Cardiac muscle cell (in vitro differentiated cells and primary cell): ENCODE measurements at regions not wholly inside any gene's neighbourhood (a gene's known extent, or its start where the extent isn't known, plus 50 kb on each side); places are given as distances from the start of the nearest gene placed in this dataset.

Source experiments
- DNase-seq, 2 donors: peaks; one replicate each; pipeline versions ENCODE4 v3.0.0 to v3.0.0-alpha.2; 2010 to 2017; ENCODE audit warnings: low read depth in 1 of 2, low spot score in 1 of 2
- H3K27ac ChIP-seq: fragments of 200-600 bp; sonication (generic); 2 replicates; pipeline ENCODE4 v1.5.1; 2016
- H3K27me3 ChIP-seq: fragments of 200-600 bp; sonication (generic); 2 replicates; pipeline ENCODE4 v1.6.0; 2016; ENCODE audit warnings: control low read depth
- H3K36me3 ChIP-seq: fragments of 200-600 bp; sonication (generic); 2 replicates; pipeline ENCODE4 v1.5.1; 2016; ENCODE audit warnings: control low read depth
- H3K4me1 ChIP-seq: fragments of 200-600 bp; sonication (generic); 2 replicates; pipeline ENCODE4 v1.8.1; 2017; ENCODE audit warnings: low read depth, mild to moderate bottlenecking, mixed run types
- H3K4me3 ChIP-seq: fragments of 200-600 bp; sonication (generic); 2 replicates; pipeline ENCODE4 v1.5.1; 2016; ENCODE audit warnings: mild to moderate bottlenecking
- H3K9me3 ChIP-seq: fragments of 200-600 bp; sonication (generic); 2 replicates; pipeline ENCODE4 v1.5.1; 2017; ENCODE audit warnings: low read depth, mild to moderate bottlenecking, control low read depth
- CTCF ChIP-seq: IDR thresholded peaks from 2 replicates; pipeline ENCODE4 v1.5.1; 2012; ENCODE audit warnings: low read depth, mild to moderate bottlenecking, low read length

GRCh38 chr3:103494512-103494911 lies 1059.7 kb downstream of the ZPLD1 start:
- no peak overlapping the region for H3K4me3 ChIP-seq
- no peak overlapping the region for H3K27ac ChIP-seq
- no peaks in the 10 kb centered on the region for H3K9me3 ChIP-seq
- no peaks in the 10 kb centered on the region for H3K36me3 ChIP-seq
- H3K27me3 ChIP-seq = no peaks in the 10 kb centered on the region
- H3K4me1 ChIP-seq = no peaks in the 10 kb centered on the region
- no peak for DNase-seq
- no peak for TF ChIP-seq CTCF

- no peak for DNase-seq
- Histone ChIP-seq H3K27ac (no peak overlapping the region), H3K27me3 (no peaks in the 10 kb centered on the region), H3K4me1 (no peaks in the 10 kb centered on the region), H3K4me3 (no peak overlapping the region), H3K9me3 (no peaks in the 10 kb centered on the region), H3K36me3 (no peaks in the 10 kb centered on the region)
- TF ChIP-seq CTCF = no peak
These were observed 1060.4 kb downstream of the ZPLD1 start for GRCh38 chr3:103495186-103495585.

DNA sequence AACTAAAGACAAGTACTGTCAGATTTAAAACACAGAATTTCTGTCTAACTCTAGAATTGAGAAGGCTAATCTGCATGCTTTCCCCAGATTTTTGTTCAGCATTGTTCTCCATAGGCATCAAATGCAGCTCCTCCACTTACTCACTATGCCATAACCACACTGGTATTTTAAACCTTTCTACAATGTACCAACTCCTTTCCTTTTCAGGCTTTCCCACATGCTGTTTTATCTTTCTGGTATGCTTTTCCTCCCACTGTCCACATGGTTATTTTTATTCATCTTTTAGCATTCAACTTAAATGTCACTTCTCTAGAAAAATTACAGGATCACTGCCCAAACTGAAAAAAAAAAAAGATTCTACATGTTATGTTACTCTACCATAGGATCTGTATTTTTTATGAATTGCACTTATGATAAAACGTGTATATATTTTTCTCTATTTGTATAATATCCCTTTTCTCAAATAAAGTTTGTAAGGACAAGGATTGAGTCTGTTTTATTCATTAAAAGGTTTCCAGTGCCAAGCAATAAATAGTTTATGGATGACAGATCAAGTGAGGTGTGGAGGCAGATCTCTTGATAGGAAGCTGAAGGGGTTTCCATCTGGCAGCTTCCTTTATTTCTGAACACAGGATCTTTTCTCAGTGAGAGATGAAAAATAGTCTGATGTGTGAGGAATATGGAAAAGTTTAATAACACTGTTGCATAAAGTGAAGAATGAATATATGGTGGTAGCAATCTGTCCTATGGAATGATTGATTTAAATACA lies 1064.5 kb downstream of the ZPLD1 start:
- no peak overlapping the region for H3K27ac ChIP-seq
- no peaks in the 10 kb centered on the region for H3K9me3 ChIP-seq
- H3K27me3 ChIP-seq = no peaks in the 10 kb centered on the region
- no peak for TF ChIP-seq CTCF
- no peak overlapping the region for H3K4me3 ChIP-seq
- no peaks in the 10 kb centered on the region for H3K4me1 ChIP-seq
- no peak for DNase-seq
- no peaks in the 10 kb centered on the region for H3K36me3 ChIP-seq

DNA sequence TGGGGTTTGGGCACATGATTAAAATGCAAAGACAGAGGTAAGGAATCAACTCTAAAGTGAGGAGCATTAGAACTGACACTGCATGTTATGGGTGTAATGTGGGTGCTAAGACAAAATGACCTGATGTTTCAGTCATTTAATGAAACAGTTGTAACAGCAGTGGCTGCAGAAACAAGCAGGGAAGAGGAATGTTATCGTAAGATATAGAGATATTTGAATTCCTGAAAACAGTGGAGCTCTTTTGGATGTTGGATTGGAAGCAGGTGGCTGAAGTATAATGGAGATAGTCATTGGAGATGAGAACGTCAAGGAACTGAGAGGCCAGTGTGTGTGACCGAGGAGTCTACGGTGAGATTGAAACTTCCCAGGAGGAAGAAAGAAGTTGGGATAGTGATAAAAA lies 1065.2 kb downstream of the ZPLD1 start:
- no peaks in the 10 kb centered on the region for H3K9me3 ChIP-seq
- H3K27ac ChIP-seq = no peak overlapping the region
- no peaks in the 10 kb centered on the region for H3K36me3 ChIP-seq
- no peak for TF ChIP-seq CTCF
- no peak for DNase-seq
- H3K4me3 ChIP-seq = no peak overlapping the region
- H3K4me1 ChIP-seq = no peaks in the 10 kb centered on the region
- H3K27me3 ChIP-seq = no peaks in the 10 kb centered on the region

DNA sequence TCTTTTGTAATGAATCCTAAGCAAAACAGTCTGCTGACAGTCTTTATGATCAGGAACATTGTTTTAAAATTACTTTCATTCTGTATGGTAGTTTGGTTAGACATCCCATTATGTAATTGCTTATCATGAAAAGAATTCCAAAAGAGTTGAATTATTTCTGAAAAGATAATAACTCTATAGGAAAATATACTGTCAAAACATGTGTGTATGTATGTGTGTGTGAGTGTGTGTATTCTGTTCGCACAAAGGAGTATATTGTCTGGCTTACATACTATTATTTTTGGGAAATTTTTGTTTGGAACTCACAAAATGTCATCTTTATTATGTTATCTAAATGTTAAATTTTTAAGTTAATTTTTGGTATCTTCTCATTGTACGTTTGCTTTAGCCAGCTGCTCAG lies 1075.9 kb downstream of the ZPLD1 start:
- no peak for DNase-seq
- H3K36me3 ChIP-seq = no peaks in the 10 kb centered on the region
- H3K4me1 ChIP-seq = no peaks in the 10 kb centered on the region
- no peak for TF ChIP-seq CTCF
- no peaks in the 10 kb centered on the region for H3K27me3 ChIP-seq
- H3K27ac ChIP-seq = no peak overlapping the region
- H3K9me3 ChIP-seq = no peaks in the 10 kb centered on the region
- no peak overlapping the region for H3K4me3 ChIP-seq
